ENCODE measurements at regions not wholly inside any gene's neighbourhood (a gene's known extent, or its start where the extent isn't known, plus 50 kb on each side); places are given as distances from the start of the nearest gene placed in this dataset.

DNA sequence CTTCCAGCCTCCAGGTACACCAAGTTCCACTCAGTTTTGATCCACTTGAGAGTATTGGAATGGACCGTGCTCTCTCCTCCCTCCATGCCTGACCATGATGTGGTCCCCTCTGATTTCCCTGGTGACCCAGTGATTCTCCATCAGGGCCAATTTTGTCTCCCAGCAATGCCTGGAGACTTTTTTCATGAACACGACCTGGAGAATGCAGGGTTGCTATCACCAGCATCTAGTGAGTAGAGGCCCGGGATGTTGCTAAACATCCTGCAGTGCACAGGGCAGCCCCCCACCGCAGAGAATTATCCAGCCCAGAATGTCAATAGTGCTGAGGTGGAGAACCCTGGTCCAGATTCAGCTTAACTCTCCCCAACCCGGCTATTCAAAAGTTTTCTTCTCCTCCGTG is 134.0 kb upstream of the RREB1 start:
- no peak for DNase-seq
- CTCF ChIA-PET, result no interaction called here

More for the DNA sequence above, 134.0 kb upstream of the RREB1 start:
- Histone ChIP-seq H3K79me2 (ENCODE audit: insufficient read depth) (no peaks in the 10 kb centered on the region), H3K9me3 (no peaks in the 10 kb centered on the region), H3K27me3 (ENCODE audit: insufficient read depth) (no peaks in the 10 kb centered on the region), H2AFZ (ENCODE audit: low read depth) (no peak overlapping the region), H3K27ac (ENCODE audit: low read depth in 2 of 2, low read length in 1 of 2) (no peak overlapping the region), H3K4me1 (ENCODE audit: control insufficient read depth in 1 of 2, insufficient read depth in 2 of 2, low read depth in 1 of 2, low read length in 1 of 2) (no peaks in the 10 kb centered on the region), H4K20me1 (ENCODE audit: insufficient read depth) (no peaks in the 10 kb centered on the region), H3K9me2 (no peaks in the 10 kb centered on the region), H3K9ac (no peak overlapping the region), H3K4me3 (ENCODE audit: low read depth in 2 of 2, low read length in 1 of 2) (no peak overlapping the region), H3K4me2 (no peak overlapping the region), H3K36me3 (replicated peaks in 1 of 2; ENCODE audit: control insufficient read depth in 1 of 2, insufficient read depth in 2 of 2, low read length in 1 of 2) (no peaks in the 10 kb centered on the region), H3F3A (replicated peaks; ENCODE audit: insufficient read depth) (no peaks in the 10 kb centered on the region)
- POLR2A ChIA-PET, result no interaction called here
- 33% methylated on average over 6 of the region's 6 CpGs for WGBS (ENCODE audit: low lambda C conversion rate)
- no peak for TF ChIP-seq TEAD4 (IDR thresholded peaks at IDR 0.05; ENCODE audit: borderline replicate concordance, insufficient read depth)
- no peak for TF ChIP-seq RAD21 (IDR thresholded peaks at IDR 0.05; ENCODE audit: low read length)
- TF ChIP-seq, protein P1, sequence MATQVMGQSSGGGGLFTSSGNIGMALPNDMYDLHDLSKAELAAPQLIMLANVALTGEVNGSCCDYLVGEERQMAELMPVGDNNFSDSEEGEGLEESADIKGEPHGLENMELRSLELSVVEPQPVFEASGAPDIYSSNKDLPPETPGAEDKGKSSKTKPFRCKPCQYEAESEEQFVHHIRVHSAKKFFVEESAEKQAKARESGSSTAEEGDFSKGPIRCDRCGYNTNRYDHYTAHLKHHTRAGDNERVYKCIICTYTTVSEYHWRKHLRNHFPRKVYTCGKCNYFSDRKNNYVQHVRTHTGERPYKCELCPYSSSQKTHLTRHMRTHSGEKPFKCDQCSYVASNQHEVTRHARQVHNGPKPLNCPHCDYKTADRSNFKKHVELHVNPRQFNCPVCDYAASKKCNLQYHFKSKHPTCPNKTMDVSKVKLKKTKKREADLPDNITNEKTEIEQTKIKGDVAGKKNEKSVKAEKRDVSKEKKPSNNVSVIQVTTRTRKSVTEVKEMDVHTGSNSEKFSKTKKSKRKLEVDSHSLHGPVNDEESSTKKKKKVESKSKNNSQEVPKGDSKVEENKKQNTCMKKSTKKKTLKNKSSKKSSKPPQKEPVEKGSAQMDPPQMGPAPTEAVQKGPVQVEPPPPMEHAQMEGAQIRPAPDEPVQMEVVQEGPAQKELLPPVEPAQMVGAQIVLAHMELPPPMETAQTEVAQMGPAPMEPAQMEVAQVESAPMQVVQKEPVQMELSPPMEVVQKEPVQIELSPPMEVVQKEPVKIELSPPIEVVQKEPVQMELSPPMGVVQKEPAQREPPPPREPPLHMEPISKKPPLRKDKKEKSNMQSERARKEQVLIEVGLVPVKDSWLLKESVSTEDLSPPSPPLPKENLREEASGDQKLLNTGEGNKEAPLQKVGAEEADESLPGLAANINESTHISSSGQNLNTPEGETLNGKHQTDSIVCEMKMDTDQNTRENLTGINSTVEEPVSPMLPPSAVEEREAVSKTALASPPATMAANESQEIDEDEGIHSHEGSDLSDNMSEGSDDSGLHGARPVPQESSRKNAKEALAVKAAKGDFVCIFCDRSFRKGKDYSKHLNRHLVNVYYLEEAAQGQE (IDR thresholded peaks at IDR 0.05; ENCODE audit: low read depth, low read length), result no peak
- TF ChIP-seq, protein P2, sequence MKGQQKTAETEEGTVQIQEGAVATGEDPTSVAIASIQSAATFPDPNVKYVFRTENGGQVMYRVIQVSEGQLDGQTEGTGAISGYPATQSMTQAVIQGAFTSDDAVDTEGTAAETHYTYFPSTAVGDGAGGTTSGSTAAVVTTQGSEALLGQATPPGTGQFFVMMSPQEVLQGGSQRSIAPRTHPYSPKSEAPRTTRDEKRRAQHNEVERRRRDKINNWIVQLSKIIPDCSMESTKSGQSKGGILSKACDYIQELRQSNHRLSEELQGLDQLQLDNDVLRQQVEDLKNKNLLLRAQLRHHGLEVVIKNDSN (IDR thresholded peaks at IDR 0.05; ENCODE audit: borderline replicate concordance, low read depth), result no peak
- TF ChIP-seq GATA2 (CRISPR knock-in tag; IDR thresholded peaks at IDR 0.05), result no peak
- TF ChIP-seq, protein P3, sequence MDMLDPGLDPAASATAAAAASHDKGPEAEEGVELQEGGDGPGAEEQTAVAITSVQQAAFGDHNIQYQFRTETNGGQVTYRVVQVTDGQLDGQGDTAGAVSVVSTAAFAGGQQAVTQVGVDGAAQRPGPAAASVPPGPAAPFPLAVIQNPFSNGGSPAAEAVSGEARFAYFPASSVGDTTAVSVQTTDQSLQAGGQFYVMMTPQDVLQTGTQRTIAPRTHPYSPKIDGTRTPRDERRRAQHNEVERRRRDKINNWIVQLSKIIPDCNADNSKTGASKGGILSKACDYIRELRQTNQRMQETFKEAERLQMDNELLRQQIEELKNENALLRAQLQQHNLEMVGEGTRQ (IDR thresholded peaks at IDR 0.05; ENCODE audit: borderline replicate concordance, low read depth, low read length), result no peak
- TF ChIP-seq NFIC (IDR thresholded peaks at IDR 0.05; ENCODE audit: borderline replicate concordance), result no peak
- TF ChIP-seq ELF1 (IDR thresholded peaks at IDR 0.05), result no peak
- TF ChIP-seq, protein P4, sequence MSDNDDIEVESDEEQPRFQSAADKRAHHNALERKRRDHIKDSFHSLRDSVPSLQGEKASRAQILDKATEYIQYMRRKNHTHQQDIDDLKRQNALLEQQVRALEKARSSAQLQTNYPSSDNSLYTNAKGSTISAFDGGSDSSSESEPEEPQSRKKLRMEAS (IDR thresholded peaks at IDR 0.05; ENCODE audit: low read depth), result no peak
- TF ChIP-seq, protein P5, sequence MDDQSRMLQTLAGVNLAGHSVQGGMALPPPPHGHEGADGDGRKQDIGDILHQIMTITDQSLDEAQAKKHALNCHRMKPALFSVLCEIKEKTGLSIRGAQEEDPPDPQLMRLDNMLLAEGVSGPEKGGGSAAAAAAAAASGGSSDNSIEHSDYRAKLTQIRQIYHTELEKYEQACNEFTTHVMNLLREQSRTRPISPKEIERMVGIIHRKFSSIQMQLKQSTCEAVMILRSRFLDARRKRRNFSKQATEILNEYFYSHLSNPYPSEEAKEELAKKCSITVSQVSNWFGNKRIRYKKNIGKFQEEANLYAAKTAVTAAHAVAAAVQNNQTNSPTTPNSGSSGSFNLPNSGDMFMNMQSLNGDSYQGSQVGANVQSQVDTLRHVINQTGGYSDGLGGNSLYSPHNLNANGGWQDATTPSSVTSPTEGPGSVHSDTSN (IDR thresholded peaks at IDR 0.05), result no peak
- no peak for TF ChIP-seq EZH2phosphoT487 (IDR thresholded peaks at IDR 0.05; ENCODE audit: borderline replicate concordance, low read depth)
- TF ChIP-seq, protein P6, sequence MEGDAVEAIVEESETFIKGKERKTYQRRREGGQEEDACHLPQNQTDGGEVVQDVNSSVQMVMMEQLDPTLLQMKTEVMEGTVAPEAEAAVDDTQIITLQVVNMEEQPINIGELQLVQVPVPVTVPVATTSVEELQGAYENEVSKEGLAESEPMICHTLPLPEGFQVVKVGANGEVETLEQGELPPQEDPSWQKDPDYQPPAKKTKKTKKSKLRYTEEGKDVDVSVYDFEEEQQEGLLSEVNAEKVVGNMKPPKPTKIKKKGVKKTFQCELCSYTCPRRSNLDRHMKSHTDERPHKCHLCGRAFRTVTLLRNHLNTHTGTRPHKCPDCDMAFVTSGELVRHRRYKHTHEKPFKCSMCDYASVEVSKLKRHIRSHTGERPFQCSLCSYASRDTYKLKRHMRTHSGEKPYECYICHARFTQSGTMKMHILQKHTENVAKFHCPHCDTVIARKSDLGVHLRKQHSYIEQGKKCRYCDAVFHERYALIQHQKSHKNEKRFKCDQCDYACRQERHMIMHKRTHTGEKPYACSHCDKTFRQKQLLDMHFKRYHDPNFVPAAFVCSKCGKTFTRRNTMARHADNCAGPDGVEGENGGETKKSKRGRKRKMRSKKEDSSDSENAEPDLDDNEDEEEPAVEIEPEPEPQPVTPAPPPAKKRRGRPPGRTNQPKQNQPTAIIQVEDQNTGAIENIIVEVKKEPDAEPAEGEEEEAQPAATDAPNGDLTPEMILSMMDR (IDR thresholded peaks at IDR 0.05), result no peak
- TF ChIP-seq EP300 (IDR thresholded peaks at IDR 0.05; ENCODE audit: borderline replicate concordance in 1 of 2, low read depth in 1 of 2, low read length in 1 of 2), result no peak
- TF ChIP-seq GABPA (IDR thresholded peaks at IDR 0.05; ENCODE audit: low read depth), result no peak
- TF ChIP-seq NRF1 (IDR thresholded peaks at IDR 0.05; ENCODE audit: low read depth, low read length), result no peak
- TF ChIP-seq POLR2AphosphoS5 (IDR thresholded peaks at IDR 0.05; ENCODE audit: low read depth, low read length), result no peak
- TF ChIP-seq TCF12 (IDR thresholded peaks at IDR 0.05), result no peak
- TF ChIP-seq, protein P7, sequence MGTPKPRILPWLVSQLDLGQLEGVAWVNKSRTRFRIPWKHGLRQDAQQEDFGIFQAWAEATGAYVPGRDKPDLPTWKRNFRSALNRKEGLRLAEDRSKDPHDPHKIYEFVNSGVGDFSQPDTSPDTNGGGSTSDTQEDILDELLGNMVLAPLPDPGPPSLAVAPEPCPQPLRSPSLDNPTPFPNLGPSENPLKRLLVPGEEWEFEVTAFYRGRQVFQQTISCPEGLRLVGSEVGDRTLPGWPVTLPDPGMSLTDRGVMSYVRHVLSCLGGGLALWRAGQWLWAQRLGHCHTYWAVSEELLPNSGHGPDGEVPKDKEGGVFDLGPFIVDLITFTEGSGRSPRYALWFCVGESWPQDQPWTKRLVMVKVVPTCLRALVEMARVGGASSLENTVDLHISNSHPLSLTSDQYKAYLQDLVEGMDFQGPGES (IDR thresholded peaks at IDR 0.05; ENCODE audit: low read depth, low read length), result no peak
- no peak for TF ChIP-seq MXI1 (IDR thresholded peaks at IDR 0.05; ENCODE audit: low read depth, low read length)

All from SK-N-SH (cell line).